K562 (cell line): ENCODE measurements at regions not wholly inside any gene's neighbourhood (a gene's known extent, or its start where the extent isn't known, plus 50 kb on each side); places are given as distances from the start of the nearest gene placed in this dataset.

Experiments
- ATAC-seq: fragments of 200-7000 bp; cut with Tn5 transposase; 3 replicates; pipeline ENCODE4 v1.9.1; 2020; ENCODE audit warnings: moderate library complexity
- BruUV-seq: library from RNA; stranded (reverse); fragments of 400-500 nt; replicated peaks from 2 replicates; lab custom pipeline; 2021; lab: Mats Ljungman, UMichigan
- CTCF ChIA-PET: fragments of 300-600 bp; formaldehyde crosslinking; extraction: SDS; loops from one replicate; lab custom pipeline; 2021; ENCODE audit warnings: low intra/inter-chr PET ratio; lab: Yijun Ruan, JAX
- POLR2A ChIA-PET: fragments of 300-600, 350-650 bp; sonication (Branson Sonifier 250); formaldehyde crosslinking; extraction: SDS; loops from one replicate; lab custom pipeline; 2021; ENCODE audit warnings: antibody characterized with exemption, inconsistent platforms; lab: Yijun Ruan, JAX
- DNase-seq, 4 experiments: peaks; one replicate each; pipeline versions ENCODE4 v3.0.0 to v3.0.0-alpha.2; 2011 to 2018; ENCODE audit warnings: low spot score in 3 of 4, mixed read lengths in 3 of 4; ENCODE audit errors: extremely low read depth in 1 of 4
- FAIRE-seq: peaks from 2 replicates; lab custom pipeline; 2011; peaks lifted over from hg19 to GRCh38; lab: Jason Lieb, UNC
- H2AFZ ChIP-seq: 2 replicates; pipeline ENCODE4 v1.6.0; 2011; ENCODE audit warnings: low read depth, low read length, control low read depth, inconsistent platforms
- H3K27ac ChIP-seq: fragments of 200-600 bp; 3 replicates; pipeline ENCODE4 v1.8.0; 2011; ENCODE audit warnings: low read depth, mild to moderate bottlenecking, control low read depth, inconsistent platforms, low read length, moderate library complexity, mixed read lengths; ENCODE audit errors: extremely low read depth
- H3K27me3 ChIP-seq, 2 experiments: fragments of 300-600 bp in 1 of 2; 2 replicates in 1 of 2; 3 replicates in 1 of 2; pipeline versions ENCODE4 v1.6.0 to v1.8.0; 2011; ENCODE audit warnings: inconsistent platforms in 2 of 2, low read length in 2 of 2, mild to moderate bottlenecking in 1 of 2, mixed read lengths in 1 of 2, moderate library complexity in 1 of 2; ENCODE audit not compliant: control insufficient read depth in 2 of 2, insufficient read depth in 2 of 2
- H3K36me3 ChIP-seq: fragments of 300-600 bp; 3 replicates; pipeline ENCODE4 v1.8.0; 2011; ENCODE audit warnings: mild to moderate bottlenecking, low read length, inconsistent platforms; ENCODE audit not compliant: control insufficient read depth, insufficient read depth
- H3K4me1 ChIP-seq, 2 experiments: fragments of 200-600 bp in 1 of 2; replicated peaks in 1 of 2; 2 replicates in 1 of 2; 3 replicates in 1 of 2; pipeline versions ENCODE4 v1.5.1 to v1.8.0; 2011; ENCODE audit warnings: inconsistent platforms in 2 of 2, low read length in 2 of 2, mild to moderate bottlenecking in 1 of 2, mixed read lengths in 1 of 2, moderate library complexity in 1 of 2; ENCODE audit not compliant: control insufficient read depth in 2 of 2, insufficient read depth in 2 of 2
- H3K4me2 ChIP-seq: 2 replicates; pipeline ENCODE4 v1.6.1; 2011; ENCODE audit warnings: low read length, control low read depth, inconsistent platforms, mixed read lengths; ENCODE audit not compliant: insufficient read depth
- H3K4me3 ChIP-seq: fragments of 200-600 bp; sonication (generic), shearing (Covaris generic); 2 replicates; pipeline ENCODE4 v1.5.1; 2016; ENCODE audit warnings: control low read depth, inconsistent platforms
- H3K79me2 ChIP-seq: fragments of 200-600 bp; 3 replicates; pipeline ENCODE4 v1.8.0; 2011; ENCODE audit warnings: low read length, inconsistent platforms; ENCODE audit not compliant: control insufficient read depth, insufficient read depth
- H3K9ac ChIP-seq, 2 experiments: 2 replicates each; pipeline versions ENCODE4 v1.6.0 to v1.6.1; 2011; ENCODE audit warnings: low read depth in 2 of 2, low read length in 2 of 2, control low read depth in 1 of 2, inconsistent platforms in 1 of 2, mild to moderate bottlenecking in 1 of 2, mixed read lengths in 1 of 2; ENCODE audit not compliant: insufficient read depth in 1 of 2
- H3K9me1 ChIP-seq: one replicate; pipeline ENCODE4 v1.6.0; 2011; ENCODE audit warnings: inconsistent platforms, mild to moderate bottlenecking, low read length, moderate library complexity; ENCODE audit not compliant: control insufficient read depth, insufficient read depth
- H3K9me3 ChIP-seq: replicated peaks from 2 replicates; pipeline ENCODE4 v1.5.1; 2011; ENCODE audit warnings: low read depth, low read length, inconsistent platforms; ENCODE audit not compliant: control insufficient read depth, insufficient read depth
- H4K20me1 ChIP-seq: replicated peaks from 2 replicates; pipeline ENCODE4 v1.6.1; 2011; ENCODE audit warnings: low read length, inconsistent platforms, mixed read lengths; ENCODE audit not compliant: control insufficient read depth, insufficient read depth
- BHLHE40 ChIP-seq: IDR thresholded peaks from 2 replicates; pipeline ENCODE4 v1.6.1; 2011; ENCODE audit warnings: low read length, improper control_type of control experiment
- CREB1 ChIP-seq, 2 experiments: sonication (generic) in 1 of 2; formaldehyde crosslinking in 1 of 2; IDR thresholded peaks; 2 replicates each; pipeline versions ENCODE4 v1.6.1 to v1.8.0; 2012 to 2022; ENCODE audit warnings: inconsistent platforms in 1 of 2, mild to moderate bottlenecking in 1 of 2, missing genetic modification reagents in 1 of 2, moderate library complexity in 1 of 2
- DACH1 ChIP-seq: fragments of 450-650 bp; IDR thresholded peaks from 2 replicates; pipeline ENCODE4 v1.6.1; 2018; ENCODE audit not compliant: partially characterized antibody
- DNMT1 ChIP-seq: fragments of 450-650 bp; IDR thresholded peaks from 2 replicates; pipeline ENCODE4 v1.6.1; 2016; ENCODE audit warnings: antibody characterized with exemption, mild to moderate bottlenecking
- DPF2 ChIP-seq: fragments of 450-650 bp; IDR thresholded peaks from 2 replicates; pipeline ENCODE4 v1.6.1; 2016
- GATA2 ChIP-seq: sonication (generic); formaldehyde crosslinking; IDR thresholded peaks from 2 replicates; pipeline ENCODE4 v1.4.0; 2020; ENCODE audit warnings: mild to moderate bottlenecking, missing genetic modification reagents
- HBP1 ChIP-seq: fragments of 450-650 bp; formaldehyde crosslinking; IDR thresholded peaks from 2 replicates; pipeline ENCODE4 v1.4.0; 2022; ENCODE audit warnings: missing genetic modification characterization
- MTA3 ChIP-seq: fragments of 450-650 bp; formaldehyde crosslinking; IDR thresholded peaks from 2 replicates; pipeline ENCODE4 v1.6.1; 2017; ENCODE audit warnings: mild to moderate bottlenecking, borderline replicate concordance
- NCOA6 ChIP-seq: fragments of 450-650 bp; IDR thresholded peaks from 2 replicates; pipeline ENCODE4 v1.6.1; 2017; ENCODE audit warnings: mild to moderate bottlenecking
- NFE2 ChIP-seq: IDR thresholded peaks from 2 replicates; pipeline ENCODE4 v1.6.1; 2014; ENCODE audit warnings: antibody characterized with exemption, low read depth
- NFE2L1 ChIP-seq: fragments of 450-650 bp; IDR thresholded peaks from 2 replicates; pipeline ENCODE4 v1.6.1; 2016; ENCODE audit warnings: missing genetic modification characterization, low read depth, mild to moderate bottlenecking, missing compliant biosample characterization, moderate library complexity, borderline replicate concordance
- POLR3A ChIP-seq: IDR thresholded peaks from 2 replicates; pipeline ENCODE4 v1.6.1; 2011; ENCODE audit warnings: borderline replicate concordance, mild to moderate bottlenecking, moderate library complexity; ENCODE audit not compliant: insufficient read length, insufficient read depth; ENCODE audit errors: extremely low read depth
- POLR3G ChIP-seq: IDR thresholded peaks from 2 replicates; pipeline ENCODE4 v1.6.1; 2011; ENCODE audit not compliant: insufficient read length, insufficient replicate concordance; ENCODE audit errors: extremely low read depth
- RB1 ChIP-seq: fragments of 450-650 bp; IDR thresholded peaks from 2 replicates; pipeline ENCODE4 v1.6.1; 2017; ENCODE audit warnings: low read depth, mild to moderate bottlenecking
- SAFB2 ChIP-seq: fragments of 200-400 bp; formaldehyde crosslinking; IDR thresholded peaks from 2 replicates; pipeline ENCODE4 v1.6.1; 2018; ENCODE audit warnings: borderline replicate concordance, low read length, low read depth, moderate library complexity; ENCODE audit not compliant: severe bottlenecking
- XRCC4 ChIP-seq: IDR thresholded peaks from one replicate; pipeline ENCODE4 v1.6.1; 2011; ENCODE audit not compliant: insufficient read depth, insufficient read length; ENCODE audit errors: extremely low read depth
- ZNF253 ChIP-seq: fragments of 250-450 bp; sonication (Bioruptor Pico); conservative IDR thresholded peaks from 2 replicates; pipeline ENCODE4 v1.6.1; 2021; ENCODE audit warnings: mild to moderate bottlenecking
- WGBS: fragments of 100-300 bp; shearing (Covaris generic); methylation state at CpG from one replicate; pipeline ENCODE4 v1.1.6; 2016; ENCODE audit warnings: low coverage, mixed read lengths; ENCODE audit not compliant: insufficient coverage; ENCODE audit errors: missing lambda C conversion rate; 5-methylcytosine and 5-hydroxymethylcytosine counted together
- in situ Hi-C: fragments of 300-500 bp; cut with MboI; formaldehyde crosslinking; loops from 4 replicates; pipeline ENCODE4 v1.15.0; 2018; ENCODE audit warnings: inconsistent platforms, mixed read lengths
- intact Hi-C: fragments of 100-400 bp; cut with micrococcal nuclease; formaldehyde crosslinking; loops from 2 replicates; pipeline ENCODE4 v1.14.2; 2022
- TF ChIP-seq, protein P1 (sequence below): fragments of 450-650 bp; IDR thresholded peaks from 2 replicates; pipeline ENCODE4 v1.6.1; 2017; ENCODE audit warnings: mild to moderate bottlenecking, moderate library complexity

DNA sequence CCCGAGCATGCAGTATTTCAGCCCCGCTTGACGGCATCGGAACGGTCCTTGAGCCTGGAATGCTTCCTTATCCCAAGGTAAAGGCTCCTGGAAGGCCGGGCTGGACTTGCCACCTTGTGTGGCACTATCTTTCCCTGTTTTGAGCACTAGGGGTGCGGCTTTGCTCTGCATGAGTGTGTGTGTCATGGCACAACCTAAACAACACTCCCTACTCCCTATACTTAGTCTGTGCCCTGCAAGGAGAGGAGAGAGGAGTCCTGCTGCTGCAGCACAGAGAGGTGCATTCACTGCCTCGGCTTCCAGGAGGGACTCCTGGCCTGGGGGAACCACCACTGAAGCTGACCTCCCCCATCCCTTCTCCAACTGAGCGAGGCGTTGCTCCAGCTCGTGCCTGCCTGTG lies 60.4 kb upstream of the BACE2 start:
- ATAC-seq = no peak
- no peak overlapping the region for H3K4me3 ChIP-seq
- 0 out of 2 replicates have a peak, but pooled peaks cover 2% of the 10 kb centered on the region for H3K9me3 ChIP-seq
- no peak overlapping the region for H2AFZ ChIP-seq
- ChIA-PET POLR2A (no interaction called here), CTCF (no interaction called here)
- no peak overlapping the region for H3K27ac ChIP-seq
- H3K4me2 ChIP-seq = no peak overlapping the region
- in situ Hi-C loops = no loop called here
- no peak overlapping the region for H3K9ac ChIP-seq
- DNase-seq = no peak
- H4K20me1 ChIP-seq = no peaks in the 10 kb centered on the region
- H3K27me3 ChIP-seq = peaks cover 0 to 14% of the 10 kb centered on the region in 2 experiments; a peak in 1 of 5 replicates
- no TSS peak for BruUV-seq
- H3K79me2 ChIP-seq = no peaks in the 10 kb centered on the region
- under 1% methylated on average over 11 of the region's 11 CpGs for WGBS
- H3K36me3 ChIP-seq = no peaks in the 10 kb centered on the region
- intact Hi-C loops = no loop called here
- no peaks in the 10 kb centered on the region for H3K4me1 ChIP-seq
- TF ChIP-seq POLR3G (no peak), NFE2L1 (no peak), NCOA6 (no peak), DACH1 (no peak), XRCC4 (no peak), BHLHE40 (no peak), ZNF253 (CRISPR knock-in tag) (no peak), NFE2 (no peak), CREB1 (IDR thresholded peaks at IDR 0.05) (no peak), CREB1 (CRISPR knock-in tag; IDR thresholded peaks at IDR 0.05) (no peak), HBP1 (no peak), POLR3A (no peak), GATA2 (no peak), DNMT1 (no peak), RB1 (no peak), MTA3 (no peak), DPF2 (no peak), SAFB2 (no peak)
- TF ChIP-seq, protein P1, sequence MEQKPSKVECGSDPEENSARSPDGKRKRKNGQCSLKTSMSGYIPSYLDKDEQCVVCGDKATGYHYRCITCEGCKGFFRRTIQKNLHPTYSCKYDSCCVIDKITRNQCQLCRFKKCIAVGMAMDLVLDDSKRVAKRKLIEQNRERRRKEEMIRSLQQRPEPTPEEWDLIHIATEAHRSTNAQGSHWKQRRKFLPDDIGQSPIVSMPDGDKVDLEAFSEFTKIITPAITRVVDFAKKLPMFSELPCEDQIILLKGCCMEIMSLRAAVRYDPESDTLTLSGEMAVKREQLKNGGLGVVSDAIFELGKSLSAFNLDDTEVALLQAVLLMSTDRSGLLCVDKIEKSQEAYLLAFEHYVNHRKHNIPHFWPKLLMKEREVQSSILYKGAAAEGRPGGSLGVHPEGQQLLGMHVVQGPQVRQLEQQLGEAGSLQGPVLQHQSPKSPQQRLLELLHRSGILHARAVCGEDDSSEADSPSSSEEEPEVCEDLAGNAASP = no peak
- no peaks in the 10 kb centered on the region for H3K9me1 ChIP-seq
- no peak for FAIRE-seq
